A673 (cell line): ENCODE measurements at regions not wholly inside any gene's neighbourhood (a gene's known extent, or its start where the extent isn't known, plus 50 kb on each side); places are given as distances from the start of the nearest gene placed in this dataset.

Source experiments
- BruUV-seq: library from RNA; stranded (reverse); fragments of 400-500 nt; replicated peaks from 2 replicates; lab custom pipeline; 2021; lab: Mats Ljungman, UMichigan
- CTCF ChIA-PET: fragments of 300-600 bp; sonication (Branson Sonifier 250); formaldehyde crosslinking; loops from one replicate; lab custom pipeline; 2022; ENCODE audit warnings: antibody characterized with exemption; lab: Charles Lee
- POLR2A ChIA-PET: fragments of 300-600 bp; sonication (Branson Sonifier 250); formaldehyde crosslinking; loops from one replicate; lab custom pipeline; 2022; ENCODE audit warnings: antibody characterized with exemption; ENCODE audit not compliant: low non-redundant PET; lab: Charles Lee
- DNase-seq: peaks from one replicate; pipeline ENCODE4 v3.0.0-alpha.2; 2015; ENCODE audit warnings: low spot score
- H3K27ac ChIP-seq: fragments of 200-600 bp; sonication (generic); 2 replicates; pipeline ENCODE4 v1.5.1; 2016; ENCODE audit warnings: mixed run types, low read depth, mild to moderate bottlenecking, mixed read lengths, antibody characterized with exemption, low read length; ENCODE audit not compliant: poor library complexity, severe bottlenecking
- H3K27me3 ChIP-seq: fragments of 200-600 bp; sonication (generic); replicated peaks from 2 replicates; pipeline ENCODE4 v1.6.1; 2017; ENCODE audit warnings: mixed run types, low read depth, mild to moderate bottlenecking, mixed read lengths, antibody characterized with exemption, low read length; ENCODE audit not compliant: insufficient read depth, poor library complexity
- H3K36me3 ChIP-seq: fragments of 200-600 bp; sonication (generic); 2 replicates; pipeline ENCODE4 v1.6.1; 2016; ENCODE audit warnings: mixed run types, mild to moderate bottlenecking, mixed read lengths, antibody characterized with exemption, low read length; ENCODE audit not compliant: insufficient read depth, poor library complexity, severe bottlenecking
- H3K4me1 ChIP-seq: fragments of 200-600 bp; sonication (generic); 2 replicates; pipeline ENCODE4 v1.6.1; 2017; ENCODE audit warnings: mixed run types, mild to moderate bottlenecking, mixed read lengths, antibody characterized with exemption, low read length; ENCODE audit not compliant: insufficient read depth, poor library complexity, severe bottlenecking
- H3K4me3 ChIP-seq: fragments of 200-600 bp; sonication (generic); 2 replicates; pipeline ENCODE4 v1.5.1; 2016; ENCODE audit warnings: low read depth, mixed run types, mild to moderate bottlenecking, mixed read lengths, low read length; ENCODE audit not compliant: poor library complexity, severe bottlenecking
- H3K9me3 ChIP-seq: fragments of 200-600 bp; sonication (generic); 2 replicates; pipeline ENCODE4 v1.6.1; 2016; ENCODE audit warnings: mixed run types, low read depth, mild to moderate bottlenecking, mixed read lengths, antibody characterized with exemption, low read length; ENCODE audit not compliant: poor library complexity, severe bottlenecking
- EZH2 ChIP-seq: fragments of 200-600 bp; sonication (generic); IDR thresholded peaks from 2 replicates; pipeline ENCODE4 v1.6.1; 2017; ENCODE audit warnings: borderline replicate concordance, low read depth, mild to moderate bottlenecking, mixed read lengths, antibody characterized with exemption, low read length; ENCODE audit not compliant: poor library complexity, severe bottlenecking
- intact Hi-C: fragments of 100-400 bp; cut with micrococcal nuclease; formaldehyde crosslinking; loops from one replicate; pipeline ENCODE4 v1.10.0; 2022; ENCODE audit not compliant: unreplicated experiment
- TF ChIP-seq, protein P1 (sequence below): fragments of 300-800, 200-600 bp; sonication (generic); conservative IDR thresholded peaks from 2 replicates; pipeline ENCODE4 v1.5.1; 2017; ENCODE audit warnings: low read depth, mild to moderate bottlenecking, antibody characterized with exemption, low read length, moderate library complexity, mixed read lengths

DNA sequence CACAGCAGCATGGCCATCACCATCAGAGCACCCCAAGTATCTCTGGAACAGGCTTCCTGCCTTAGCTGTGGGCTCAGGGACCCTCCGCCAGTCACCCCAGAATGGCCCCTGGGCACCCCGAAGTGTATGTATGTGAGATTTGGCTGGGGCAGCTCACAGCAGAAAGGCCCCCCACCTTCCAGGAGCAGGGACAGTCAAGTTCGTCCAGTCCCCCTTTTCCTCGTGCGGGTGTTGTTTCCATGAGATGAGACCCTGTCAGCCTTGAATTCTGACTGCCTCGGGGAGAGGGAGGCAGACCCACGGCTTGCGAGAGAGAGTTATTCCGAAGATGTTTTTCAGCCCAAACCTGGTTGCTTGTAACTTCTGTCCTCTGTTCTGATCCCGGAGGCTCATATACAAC is 290.9 kb upstream of the HDAC4 start:
- Histone ChIP-seq H3K36me3 (no peaks in the 10 kb centered on the region), H3K4me3 (no peak overlapping the region), H3K27ac (no peak overlapping the region), H3K4me1 (no peaks in the 10 kb centered on the region), H3K9me3 (no peaks in the 10 kb centered on the region), H3K27me3 (peaks cover 22% of the 10 kb centered on the region)
- no peak for TF ChIP-seq EZH2
- TF ChIP-seq, protein P1, sequence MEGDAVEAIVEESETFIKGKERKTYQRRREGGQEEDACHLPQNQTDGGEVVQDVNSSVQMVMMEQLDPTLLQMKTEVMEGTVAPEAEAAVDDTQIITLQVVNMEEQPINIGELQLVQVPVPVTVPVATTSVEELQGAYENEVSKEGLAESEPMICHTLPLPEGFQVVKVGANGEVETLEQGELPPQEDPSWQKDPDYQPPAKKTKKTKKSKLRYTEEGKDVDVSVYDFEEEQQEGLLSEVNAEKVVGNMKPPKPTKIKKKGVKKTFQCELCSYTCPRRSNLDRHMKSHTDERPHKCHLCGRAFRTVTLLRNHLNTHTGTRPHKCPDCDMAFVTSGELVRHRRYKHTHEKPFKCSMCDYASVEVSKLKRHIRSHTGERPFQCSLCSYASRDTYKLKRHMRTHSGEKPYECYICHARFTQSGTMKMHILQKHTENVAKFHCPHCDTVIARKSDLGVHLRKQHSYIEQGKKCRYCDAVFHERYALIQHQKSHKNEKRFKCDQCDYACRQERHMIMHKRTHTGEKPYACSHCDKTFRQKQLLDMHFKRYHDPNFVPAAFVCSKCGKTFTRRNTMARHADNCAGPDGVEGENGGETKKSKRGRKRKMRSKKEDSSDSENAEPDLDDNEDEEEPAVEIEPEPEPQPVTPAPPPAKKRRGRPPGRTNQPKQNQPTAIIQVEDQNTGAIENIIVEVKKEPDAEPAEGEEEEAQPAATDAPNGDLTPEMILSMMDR: no peak
- intact Hi-C loops: no loop called here
- POLR2A ChIA-PET: no interaction called here
- no TSS peak for BruUV-seq
- no peak for DNase-seq
- CTCF ChIA-PET: no interaction called here

DNA sequence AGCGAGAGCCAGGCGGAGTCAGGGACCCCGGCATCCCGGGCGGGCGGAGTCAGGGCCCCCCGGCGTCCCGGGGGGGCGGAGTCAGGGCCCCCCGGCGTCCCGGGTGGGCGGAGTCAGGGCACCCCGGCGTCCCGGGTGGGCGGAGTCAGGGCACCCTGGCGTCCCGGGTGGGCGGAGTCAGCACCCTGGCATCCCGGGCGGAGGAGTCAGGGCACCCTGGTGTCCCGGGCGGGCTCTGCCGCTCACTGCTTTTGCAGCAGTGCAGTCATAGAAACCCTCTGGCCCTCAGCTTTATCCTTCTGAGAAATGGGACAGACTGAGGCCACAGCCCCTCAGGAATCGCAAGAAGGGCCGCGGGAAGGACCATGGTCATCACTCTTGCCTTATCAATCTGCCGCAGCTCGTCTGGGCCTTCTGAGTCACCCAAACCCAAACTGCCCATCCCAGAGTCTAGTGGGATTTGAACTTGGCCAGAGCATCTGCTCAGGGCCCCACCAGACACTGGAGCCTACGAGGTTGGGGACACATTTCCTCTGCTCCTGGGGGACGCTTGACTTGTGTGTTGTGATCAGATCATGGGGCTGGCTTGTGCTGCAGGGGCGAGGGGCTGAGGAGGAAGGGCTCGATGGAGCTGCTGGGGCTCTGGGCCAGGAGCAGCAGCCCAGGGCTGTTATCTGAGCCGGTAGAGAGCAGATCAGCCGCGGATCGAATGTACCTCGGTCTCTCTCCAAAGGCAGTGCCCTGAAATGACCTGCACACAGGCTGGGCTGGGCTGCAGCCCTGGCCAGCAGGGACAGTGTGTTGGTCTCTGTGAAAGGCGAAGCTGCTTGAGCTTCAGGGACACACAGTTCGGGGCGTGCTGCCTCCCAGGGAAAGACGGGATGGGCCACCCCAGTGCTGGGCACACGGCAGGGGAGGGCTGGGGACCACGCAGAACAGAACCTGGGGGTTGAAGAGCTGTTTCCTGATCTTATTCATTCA is 290.1 kb upstream of the HDAC4 start:
- POLR2A ChIA-PET: no interaction called here
- TF ChIP-seq, protein P1: no peak
- no peak for TF ChIP-seq EZH2
- no peaks in the 10 kb centered on the region for H3K4me1 ChIP-seq
- no peak overlapping the region for H3K27ac ChIP-seq
- BruUV-seq: no TSS peak
- no peaks in the 10 kb centered on the region for H3K9me3 ChIP-seq
- intact Hi-C loops: no loop called here
- H3K27me3 ChIP-seq: peaks cover 27% of the 10 kb centered on the region
- H3K36me3 ChIP-seq: no peaks in the 10 kb centered on the region
- CTCF ChIA-PET: no interaction called here
- DNase-seq: no peak
- H3K4me3 ChIP-seq: no peak overlapping the region

DNA sequence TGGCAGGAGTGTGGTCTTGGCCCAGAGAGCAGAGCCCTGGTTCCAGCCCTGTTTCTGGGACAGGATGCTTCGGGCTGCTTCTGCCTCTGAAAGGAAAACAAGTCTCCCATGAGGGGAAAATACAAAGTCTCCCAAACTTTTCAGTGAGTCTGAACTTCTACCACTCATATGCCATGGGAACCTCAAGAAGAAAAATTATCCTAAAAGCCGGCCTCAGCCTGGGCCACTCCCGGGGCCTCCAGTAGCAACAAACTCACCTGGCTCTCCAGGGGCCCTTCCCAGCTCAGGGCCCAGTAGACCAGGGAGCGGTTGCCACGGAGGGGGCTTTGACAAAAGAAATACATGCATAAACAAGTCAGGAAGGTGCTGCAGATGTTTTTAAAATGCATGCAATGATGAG is 289.2 kb upstream of the HDAC4 start:
- Histone ChIP-seq H3K4me1 (no peaks in the 10 kb centered on the region), H3K27ac (no peak overlapping the region), H3K9me3 (no peaks in the 10 kb centered on the region), H3K27me3 (peaks cover 37% of the 10 kb centered on the region), H3K36me3 (no peaks in the 10 kb centered on the region), H3K4me3 (no peak overlapping the region)
- intact Hi-C loops: no loop called here
- no TSS peak for BruUV-seq
- ChIA-PET POLR2A (no interaction called here), CTCF (no interaction called here)
- no peak for DNase-seq
- TF ChIP-seq EZH2: no peak
- TF ChIP-seq, protein P1: no peak
